ENCODE measurements at regions not wholly inside any gene's neighbourhood (a gene's known extent, or its start where the extent isn't known, plus 50 kb on each side); places are given as distances from the start of the nearest gene placed in this dataset.

- no peak for DNase-seq (ENCODE audit: low spot score)
- H3K27ac Mint-ChIP-seq (ENCODE audit: unreplicated experiment): no peak overlapping the region
- H3K27me3 Mint-ChIP-seq (ENCODE audit: low read depth): peaks cover 30% of the 10 kb centered on the region
- H3K4me3 Mint-ChIP-seq (ENCODE audit: unreplicated experiment): no peak overlapping the region
- peaks cover 1% of the 10 kb centered on the region for H3K36me3 Mint-ChIP-seq (ENCODE audit: low read depth)
- H3K4me1 Mint-ChIP-seq (ENCODE audit: low read depth): peaks cover 19% of the 10 kb centered on the region
- no peaks in the 10 kb centered on the region for H3K9me3 Mint-ChIP-seq (ENCODE audit: low read depth)
- TF ChIP-seq, protein P1, sequence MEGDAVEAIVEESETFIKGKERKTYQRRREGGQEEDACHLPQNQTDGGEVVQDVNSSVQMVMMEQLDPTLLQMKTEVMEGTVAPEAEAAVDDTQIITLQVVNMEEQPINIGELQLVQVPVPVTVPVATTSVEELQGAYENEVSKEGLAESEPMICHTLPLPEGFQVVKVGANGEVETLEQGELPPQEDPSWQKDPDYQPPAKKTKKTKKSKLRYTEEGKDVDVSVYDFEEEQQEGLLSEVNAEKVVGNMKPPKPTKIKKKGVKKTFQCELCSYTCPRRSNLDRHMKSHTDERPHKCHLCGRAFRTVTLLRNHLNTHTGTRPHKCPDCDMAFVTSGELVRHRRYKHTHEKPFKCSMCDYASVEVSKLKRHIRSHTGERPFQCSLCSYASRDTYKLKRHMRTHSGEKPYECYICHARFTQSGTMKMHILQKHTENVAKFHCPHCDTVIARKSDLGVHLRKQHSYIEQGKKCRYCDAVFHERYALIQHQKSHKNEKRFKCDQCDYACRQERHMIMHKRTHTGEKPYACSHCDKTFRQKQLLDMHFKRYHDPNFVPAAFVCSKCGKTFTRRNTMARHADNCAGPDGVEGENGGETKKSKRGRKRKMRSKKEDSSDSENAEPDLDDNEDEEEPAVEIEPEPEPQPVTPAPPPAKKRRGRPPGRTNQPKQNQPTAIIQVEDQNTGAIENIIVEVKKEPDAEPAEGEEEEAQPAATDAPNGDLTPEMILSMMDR (IDR thresholded peaks at IDR 0.05): no peak
These were observed 125.0 kb downstream of the FOXD2 start for GRCh38 chr1:47562799-47563198.

DNA sequence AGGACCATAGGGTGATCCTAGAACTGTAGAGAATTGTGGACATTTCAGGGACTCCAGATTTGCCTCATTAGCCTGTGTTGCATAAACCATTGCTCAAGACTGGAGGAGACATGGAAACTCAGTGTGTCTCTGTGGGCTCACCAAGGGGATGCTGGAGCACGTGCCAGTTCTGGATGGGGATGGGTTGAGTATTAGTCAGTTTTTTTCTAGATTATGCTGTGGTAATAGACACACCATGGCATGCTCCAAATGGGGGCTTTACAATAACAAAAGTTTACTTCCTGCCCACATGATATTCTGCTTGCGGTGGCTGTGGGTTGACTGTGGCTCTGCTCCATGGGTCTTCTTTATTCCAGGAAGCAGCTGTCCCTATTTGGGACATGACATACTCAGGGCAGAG is 125.4 kb downstream of the FOXD2 start:
- no peak overlapping the region for H3K4me3 Mint-ChIP-seq (ENCODE audit: unreplicated experiment)
- H3K27me3 Mint-ChIP-seq (ENCODE audit: low read depth): peaks cover 28% of the 10 kb centered on the region
- DNase-seq (ENCODE audit: low spot score): no peak
- no peaks in the 10 kb centered on the region for H3K9me3 Mint-ChIP-seq (ENCODE audit: low read depth)
- peaks cover 1% of the 10 kb centered on the region for H3K36me3 Mint-ChIP-seq (ENCODE audit: low read depth)
- H3K4me1 Mint-ChIP-seq (ENCODE audit: low read depth): peaks cover 19% of the 10 kb centered on the region
- H3K27ac Mint-ChIP-seq (ENCODE audit: unreplicated experiment): no peak overlapping the region
- TF ChIP-seq, protein P1 (IDR thresholded peaks at IDR 0.05): no peak

- H3K4me3 Mint-ChIP-seq (ENCODE audit: unreplicated experiment): no peak overlapping the region
- no peak for DNase-seq (ENCODE audit: low spot score)
- TF ChIP-seq, protein P1 (IDR thresholded peaks at IDR 0.05): no peak
- no peak overlapping the region for H3K27ac Mint-ChIP-seq (ENCODE audit: unreplicated experiment)
- peaks cover 1% of the 10 kb centered on the region for H3K36me3 Mint-ChIP-seq (ENCODE audit: low read depth)
- peaks cover 26% of the 10 kb centered on the region for H3K27me3 Mint-ChIP-seq (ENCODE audit: low read depth)
- H3K4me1 Mint-ChIP-seq (ENCODE audit: low read depth): peaks cover 28% of the 10 kb centered on the region
- H3K9me3 Mint-ChIP-seq (ENCODE audit: low read depth): no peaks in the 10 kb centered on the region
These were observed 126.7 kb downstream of the FOXD2 start for GRCh38 chr1:47564570-47564969.

DNA sequence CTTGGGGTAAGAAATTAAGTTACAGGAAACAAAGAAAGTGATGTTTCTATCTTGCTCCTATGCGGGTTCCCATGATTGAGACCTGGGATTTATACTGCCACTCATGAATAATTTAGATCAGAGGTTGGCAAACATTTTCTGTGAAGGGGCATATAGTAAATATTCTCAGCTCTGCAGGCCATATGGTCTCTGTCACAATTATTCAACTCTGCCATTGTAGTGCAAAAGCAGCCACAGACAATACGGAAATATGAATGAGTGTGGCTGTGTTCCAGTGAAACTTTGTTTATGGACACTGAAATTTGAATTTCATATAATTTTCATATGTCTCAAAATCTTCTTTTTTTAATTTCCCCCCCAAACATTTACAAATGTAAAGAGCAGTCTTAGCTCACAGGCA is 127.2 kb downstream of the FOXD2 start:
- Mint-ChIP-seq H3K9me3 (ENCODE audit: low read depth) (no peaks in the 10 kb centered on the region), H3K4me1 (ENCODE audit: low read depth) (peaks cover 33% of the 10 kb centered on the region), H3K36me3 (ENCODE audit: low read depth) (peaks cover 1% of the 10 kb centered on the region), H3K27ac (ENCODE audit: unreplicated experiment) (no peak overlapping the region), H3K27me3 (ENCODE audit: low read depth) (peaks cover 21% of the 10 kb centered on the region), H3K4me3 (ENCODE audit: unreplicated experiment) (no peak overlapping the region)
- TF ChIP-seq, protein P1 (IDR thresholded peaks at IDR 0.05): no peak
- no peak for DNase-seq (ENCODE audit: low spot score)

- DNase-seq (ENCODE audit: low spot score): no peak
- Mint-ChIP-seq H3K36me3 (ENCODE audit: low read depth) (no peaks in the 10 kb centered on the region), H3K4me1 (ENCODE audit: low read depth) (peaks cover 35% of the 10 kb centered on the region), H3K4me3 (ENCODE audit: unreplicated experiment) (no peak overlapping the region), H3K27me3 (ENCODE audit: low read depth) (peaks cover 15% of the 10 kb centered on the region), H3K9me3 (ENCODE audit: low read depth) (no peaks in the 10 kb centered on the region), H3K27ac (ENCODE audit: unreplicated experiment) (no peak overlapping the region)
- TF ChIP-seq, protein P1 (IDR thresholded peaks at IDR 0.05): no peak
These were observed 127.8 kb downstream of the FOXD2 start for GRCh38 chr1:47565676-47566075.

Data from chondrocyte (in vitro differentiated cells).